ENCODE measurements at regions not wholly inside any gene's neighbourhood (a gene's known extent, or its start where the extent isn't known, plus 50 kb on each side); places are given as distances from the start of the nearest gene placed in this dataset.

DNA sequence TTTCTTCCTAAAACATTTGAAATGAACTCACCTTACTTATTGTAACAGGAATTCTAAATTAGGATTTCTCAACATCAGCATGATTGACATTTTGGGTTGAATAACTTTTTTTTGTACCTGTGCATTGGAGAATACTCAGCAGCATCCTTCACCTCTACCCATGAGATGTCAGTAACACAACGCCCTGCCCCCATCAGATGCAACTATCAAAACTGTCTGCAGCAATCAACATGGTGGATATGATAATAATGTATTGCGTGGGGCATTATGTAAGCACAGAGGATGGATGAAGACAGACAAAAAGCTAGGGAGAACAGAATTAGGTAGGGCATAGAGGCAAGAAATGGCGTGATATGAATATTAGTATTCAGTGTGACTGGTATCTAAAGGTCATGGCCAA lies 94.1 kb downstream of the PLK2 start:
- TF ChIP-seq GATA3 (IDR thresholded peaks at IDR 0.05; ENCODE audit: low read depth, low read length) (no peak), GATA2 (IDR thresholded peaks at IDR 0.05; ENCODE audit: low read depth, low read length) (no peak)

DNA sequence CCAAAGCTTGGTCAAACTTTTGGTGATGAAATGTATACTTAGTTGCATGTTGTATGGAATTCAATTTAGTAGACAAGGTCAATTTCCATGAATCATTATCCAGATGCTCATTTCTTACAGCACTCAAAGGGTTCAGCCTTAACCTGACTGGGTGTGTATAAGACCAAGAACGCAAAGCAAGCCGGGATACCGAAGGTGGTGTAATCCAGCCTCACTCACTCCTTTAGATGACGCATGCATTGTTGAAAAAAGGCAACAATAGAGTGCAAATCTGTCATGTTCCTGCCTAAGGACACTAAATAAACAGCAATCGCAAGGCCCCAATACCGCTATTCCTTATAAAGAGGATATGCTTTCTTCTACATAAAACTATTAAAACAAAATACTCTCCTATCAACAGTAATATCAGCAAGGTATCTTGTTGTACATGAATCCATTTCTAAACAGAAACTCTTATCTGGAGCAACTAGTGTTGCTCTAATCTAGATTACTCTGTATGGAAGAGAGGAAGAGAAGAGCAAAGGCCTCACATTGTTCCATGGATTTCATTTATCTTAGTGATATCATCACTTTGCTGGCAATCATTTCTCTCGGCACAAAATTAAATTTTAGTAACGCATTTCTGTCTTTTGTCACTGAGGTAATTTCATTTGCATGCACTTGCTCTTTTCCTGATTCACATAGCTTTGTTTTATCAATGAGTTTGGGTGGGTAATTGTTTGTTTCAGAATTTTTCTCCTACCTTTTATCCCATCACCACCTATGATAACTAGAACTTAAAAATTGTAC lies 96.2 kb downstream of the PLK2 start:
- peak; percentile 63; the same call in 1 of the 2 replicates for TF ChIP-seq GATA3 (IDR thresholded peaks at IDR 0.05; ENCODE audit: low read depth, low read length)
- 0 out of 2 replicates have a peak, but pooled peaks have one; percentile 19 for TF ChIP-seq GATA2 (IDR thresholded peaks at IDR 0.05; ENCODE audit: low read depth, low read length)

DNA sequence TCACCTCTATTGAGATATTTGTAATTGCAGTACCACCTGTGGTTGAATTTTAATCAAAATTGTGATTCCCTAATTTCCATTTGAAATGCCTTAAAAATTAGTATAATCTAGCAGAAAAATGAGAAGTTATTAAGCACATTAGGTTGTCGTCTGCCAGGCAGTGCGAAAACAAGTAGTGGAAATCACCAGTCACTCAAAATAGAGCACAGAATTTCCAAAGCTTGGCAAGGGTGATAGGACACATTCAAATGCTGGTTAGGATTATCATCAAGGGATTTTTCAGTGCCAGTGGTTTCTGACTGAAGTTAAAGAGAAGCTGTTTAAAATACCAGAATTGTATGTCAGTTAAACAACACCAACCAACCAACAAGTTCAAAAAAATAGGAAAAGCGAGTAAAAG lies 97.8 kb downstream of the PLK2 start:
- TF ChIP-seq GATA2 (IDR thresholded peaks at IDR 0.05; ENCODE audit: low read depth, low read length): no peak
- TF ChIP-seq GATA3 (IDR thresholded peaks at IDR 0.05; ENCODE audit: low read depth, low read length): no peak

- TF ChIP-seq GATA3 (IDR thresholded peaks at IDR 0.05; ENCODE audit: low read depth, low read length) (no peak), GATA2 (IDR thresholded peaks at IDR 0.05; ENCODE audit: low read depth, low read length) (no peak)
Measured at GRCh38 chr5:58360794-58361193, 99.1 kb downstream of the PLK2 start.

DNA sequence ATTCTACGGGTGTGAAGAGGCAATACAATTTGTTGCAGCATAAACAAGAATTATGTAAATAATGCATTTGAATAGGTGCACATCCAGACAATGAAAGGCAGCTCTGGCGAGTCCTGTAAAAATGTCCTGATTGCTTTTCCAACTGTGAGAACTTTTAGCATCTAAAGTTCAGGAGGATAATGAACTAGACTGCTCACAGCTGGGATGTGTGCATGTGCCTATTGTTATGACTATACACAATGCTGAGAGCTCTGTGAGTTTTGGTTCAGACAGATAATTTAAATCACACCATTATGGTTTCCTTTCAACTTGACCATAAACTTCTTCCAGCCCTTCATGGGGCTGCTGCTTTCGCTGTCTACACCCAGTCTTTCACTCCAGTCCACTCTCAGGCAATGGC lies 99.9 kb downstream of the PLK2 start:
- no peak for TF ChIP-seq GATA3 (IDR thresholded peaks at IDR 0.05; ENCODE audit: low read depth, low read length)
- no peak for TF ChIP-seq GATA2 (IDR thresholded peaks at IDR 0.05; ENCODE audit: low read depth, low read length)

DNA sequence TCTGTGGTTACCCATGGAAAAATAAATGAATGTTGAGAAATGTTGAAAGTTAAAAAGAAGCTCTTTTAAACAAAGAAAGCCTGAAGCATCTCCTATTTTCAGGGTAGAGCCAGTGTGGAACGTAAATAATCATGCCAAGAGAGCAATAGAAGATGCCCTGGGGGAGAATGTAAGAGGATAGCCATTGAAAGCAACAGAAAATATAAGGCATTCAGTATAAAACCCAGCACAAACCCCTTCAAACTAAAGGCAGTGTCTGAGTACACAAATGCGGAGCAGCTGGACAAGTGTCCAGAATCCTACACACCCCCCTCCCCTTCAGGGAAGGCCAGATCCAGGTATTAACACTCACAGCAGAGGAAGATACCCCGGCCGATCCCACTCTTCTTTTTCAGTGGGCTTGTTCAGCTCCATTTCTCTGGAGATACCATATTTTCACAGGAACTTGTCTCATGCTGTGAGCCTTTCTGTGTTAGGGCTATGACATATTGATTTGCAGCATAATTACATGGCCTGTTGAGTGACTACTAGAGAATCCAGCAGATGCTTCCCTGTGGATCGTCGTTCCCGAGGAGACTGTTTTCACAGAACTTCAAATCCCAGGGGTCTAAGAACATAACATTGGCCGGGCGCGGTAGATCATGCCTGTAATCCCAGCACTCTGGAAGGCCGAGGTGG lies 101.2 kb downstream of the PLK2 start:
- no peak for TF ChIP-seq GATA3 (IDR thresholded peaks at IDR 0.05; ENCODE audit: low read depth, low read length)
- no peak for TF ChIP-seq GATA2 (IDR thresholded peaks at IDR 0.05; ENCODE audit: low read depth, low read length)

GRCh38 chr5:58357799-58358500 lies 101.9 kb downstream of the PLK2 start:
- TF ChIP-seq GATA2 (IDR thresholded peaks at IDR 0.05; ENCODE audit: low read depth, low read length) (no peak), GATA3 (IDR thresholded peaks at IDR 0.05; ENCODE audit: low read depth, low read length) (no peak)

GRCh38 chr5:58357121-58357520 lies 102.8 kb downstream of the PLK2 start:
- TF ChIP-seq GATA3 (IDR thresholded peaks at IDR 0.05; ENCODE audit: low read depth, low read length): no peak
- no peak for TF ChIP-seq GATA2 (IDR thresholded peaks at IDR 0.05; ENCODE audit: low read depth, low read length)

DNA sequence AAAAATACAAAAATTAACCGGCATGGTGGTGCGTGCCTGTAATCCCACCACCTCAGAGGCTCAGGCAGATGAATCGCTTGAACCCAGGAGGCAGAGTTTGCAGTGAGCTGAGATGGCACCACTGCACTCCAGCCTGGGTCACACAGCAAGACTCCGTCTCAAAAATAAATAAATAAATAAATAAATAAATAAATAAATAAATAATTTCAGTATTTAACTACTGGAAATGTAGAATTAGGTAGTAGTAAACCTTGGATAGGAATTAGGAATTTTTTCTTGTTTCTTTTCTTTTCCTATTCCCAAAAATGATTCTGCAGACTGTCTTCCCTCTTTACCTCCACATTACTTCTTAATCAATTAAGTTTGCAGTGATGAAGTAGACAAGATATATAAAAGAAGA lies 103.2 kb downstream of the PLK2 start:
- TF ChIP-seq GATA2 (IDR thresholded peaks at IDR 0.05; ENCODE audit: low read depth, low read length) (no peak), GATA3 (IDR thresholded peaks at IDR 0.05; ENCODE audit: low read depth, low read length) (no peak)

GRCh38 chr5:58354827-58355226 lies 105.1 kb downstream of the PLK2 start:
- no peak for TF ChIP-seq GATA3 (IDR thresholded peaks at IDR 0.05; ENCODE audit: low read depth, low read length)
- TF ChIP-seq GATA2 (IDR thresholded peaks at IDR 0.05; ENCODE audit: low read depth, low read length): no peak

GRCh38 chr5:58353992-58354391 lies 105.9 kb downstream of the PLK2 start:
- no peak for TF ChIP-seq GATA3 (IDR thresholded peaks at IDR 0.05; ENCODE audit: low read depth, low read length)
- no peak for TF ChIP-seq GATA2 (IDR thresholded peaks at IDR 0.05; ENCODE audit: low read depth, low read length)

GRCh38 chr5:58351190-58351589 lies 108.7 kb downstream of the PLK2 start:
- no peak for TF ChIP-seq GATA3 (IDR thresholded peaks at IDR 0.05; ENCODE audit: low read depth, low read length)
- no peak for TF ChIP-seq GATA2 (IDR thresholded peaks at IDR 0.05; ENCODE audit: low read depth, low read length)

DNA sequence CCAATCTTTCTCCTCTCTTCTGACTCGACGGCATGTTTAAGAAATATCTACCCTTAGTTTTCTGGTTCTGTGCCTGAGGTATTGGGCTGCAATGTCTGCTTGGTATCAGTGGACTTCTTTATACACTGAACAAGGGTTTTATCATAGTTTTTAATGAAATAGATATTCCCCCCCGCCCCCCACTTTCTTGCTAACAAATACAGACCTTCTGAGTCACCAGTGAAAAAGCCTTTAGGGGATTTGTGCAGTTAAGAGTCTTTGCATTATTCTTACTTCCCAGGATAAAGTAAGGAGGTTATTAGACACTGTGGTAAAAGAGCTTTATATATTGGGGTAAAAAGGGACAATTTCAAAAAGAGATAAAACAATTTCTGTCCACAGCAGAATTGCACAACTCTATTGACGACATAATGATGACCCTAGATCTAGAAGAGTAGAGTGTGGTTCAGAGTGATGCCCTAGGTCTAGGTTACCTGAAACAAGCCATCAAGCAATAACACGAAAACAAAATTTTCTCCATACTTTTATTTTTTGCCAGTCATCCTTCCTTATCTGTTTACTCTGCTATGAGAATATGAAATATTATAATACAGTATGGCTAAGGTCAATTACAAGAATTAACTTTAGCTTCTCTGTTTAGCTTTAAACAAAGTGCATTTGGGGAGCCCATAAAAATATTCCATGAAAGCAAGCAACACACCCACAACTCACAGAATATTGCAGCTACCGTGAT lies 110.7 kb downstream of the PLK2 start:
- no peak for TF ChIP-seq GATA3 (IDR thresholded peaks at IDR 0.05; ENCODE audit: low read depth, low read length)
- TF ChIP-seq GATA2 (IDR thresholded peaks at IDR 0.05; ENCODE audit: low read depth, low read length): no peak

DNA sequence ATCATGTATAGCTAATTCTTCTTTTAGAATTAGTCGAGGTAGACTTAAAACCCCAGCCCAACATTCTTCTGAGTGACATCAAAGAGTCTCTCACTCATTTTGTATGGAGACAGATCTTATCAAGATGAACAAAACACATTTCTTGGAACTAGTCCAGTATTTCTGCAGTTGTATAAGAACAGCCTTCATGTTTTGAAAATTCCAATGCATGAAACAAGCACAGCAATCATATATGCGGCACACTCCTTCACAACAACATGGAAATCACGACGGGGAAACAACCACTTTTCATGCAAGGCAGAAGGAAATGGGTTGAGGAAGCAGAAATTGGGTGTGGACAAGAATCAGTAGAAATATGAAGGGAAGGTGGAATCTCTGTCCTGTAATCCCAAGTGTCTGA lies 113.8 kb downstream of the PLK2 start:
- TF ChIP-seq GATA3 (IDR thresholded peaks at IDR 0.05; ENCODE audit: low read depth, low read length): no peak
- no peak for TF ChIP-seq GATA2 (IDR thresholded peaks at IDR 0.05; ENCODE audit: low read depth, low read length)
